ENCODE measurements at regions not wholly inside any gene's neighbourhood (a gene's known extent, or its start where the extent isn't known, plus 50 kb on each side); places are given as distances from the start of the nearest gene placed in this dataset.

DNA sequence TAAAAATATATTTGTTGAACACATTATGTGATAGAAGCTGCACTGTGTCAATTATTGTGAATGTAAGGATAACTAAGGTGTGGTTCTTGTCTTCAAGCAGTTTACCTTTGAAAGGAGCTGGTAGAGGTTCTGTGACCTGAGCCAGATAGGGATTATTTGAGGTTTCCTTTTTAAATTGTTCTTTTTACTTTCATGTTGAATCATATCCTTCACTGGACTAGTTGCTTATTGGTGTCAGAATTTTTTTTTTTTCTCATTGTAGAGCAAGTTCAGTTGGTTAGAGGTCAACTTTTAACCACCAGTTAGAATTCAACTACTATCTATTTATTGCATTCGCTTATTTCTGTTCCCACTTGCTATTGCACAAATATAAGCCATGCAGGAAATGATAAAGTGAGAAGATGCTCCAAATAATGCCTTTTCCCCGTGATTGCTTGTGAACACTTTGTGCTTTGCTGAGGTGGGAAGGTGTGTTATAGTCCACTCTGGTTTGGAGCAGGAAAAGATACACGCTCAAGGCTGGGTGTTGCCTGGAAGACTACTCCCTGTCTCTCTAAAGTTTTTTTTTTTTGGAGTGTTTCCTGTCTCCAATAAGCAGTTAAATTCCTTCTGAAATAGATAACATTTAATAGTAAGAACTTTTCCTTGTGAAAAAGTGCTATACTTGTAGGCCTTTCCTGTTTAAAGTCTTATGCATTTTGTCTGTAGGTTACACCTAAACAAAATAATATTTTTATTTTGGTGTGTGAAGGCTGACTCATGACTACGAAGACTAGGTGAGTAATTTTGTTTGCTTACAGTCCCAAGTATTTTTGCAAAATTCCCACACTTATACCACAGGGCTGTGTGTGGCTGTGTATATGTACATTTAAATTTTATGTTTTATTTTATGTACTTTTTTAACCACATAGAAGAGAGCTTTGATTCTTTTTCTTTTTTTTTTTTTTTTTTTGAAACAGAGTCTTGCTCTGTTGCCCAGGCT is 83.8 kb upstream of the LCORL start:
- TF ChIP-seq CTCF (IDR thresholded peaks at IDR 0.05 in 4 of 5, conservative IDR thresholded peaks at IDR 0.05 in 1 of 5) = no peak
- TF ChIP-seq POLR2A (IDR thresholded peaks at IDR 0.05) = no peak

Data from gastrocnemius medialis (tissue), 4 donors.